ENCODE measurements at regions not wholly inside any gene's neighbourhood (a gene's known extent, or its start where the extent isn't known, plus 50 kb on each side); places are given as distances from the start of the nearest gene placed in this dataset.

GRCh38 chr16:62256406-62256805 lies 220.2 kb upstream of the CDH8 start:
- TF ChIP-seq MYC (IDR thresholded peaks at IDR 0.05; ENCODE audit: low read depth, low read length) (no peak), MAX (IDR thresholded peaks at IDR 0.05; ENCODE audit: low read depth, low read length) (no peak), POLR2A (IDR thresholded peaks at IDR 0.05; ENCODE audit: extremely low read depth, insufficient read length) (no peak)
